CD14-positive monocyte (primary cell): ENCODE measurements at regions not wholly inside any gene's neighbourhood (a gene's known extent, or its start where the extent isn't known, plus 50 kb on each side); places are given as distances from the start of the nearest gene placed in this dataset.

Experiments
- DNase-seq, 3 donors: peaks; one replicate each; pipeline ENCODE4 v3.0.0-alpha.2; 2011 to 2022
- H2AFZ ChIP-seq: 2 replicates; pipeline ENCODE4 v1.6.0; 2012; ENCODE audit warnings: mild to moderate bottlenecking, low read depth, low read length, inconsistent platforms; ENCODE audit not compliant: insufficient read depth, poor library complexity, severe bottlenecking
- H3K27ac ChIP-seq, 2 donors: 1 replicate in 1 of 2; 2 replicates in 1 of 2; pipeline ENCODE4 v1.5.1; 2012 to 2013; ENCODE audit warnings: low read length in 2 of 2, control low read depth in 1 of 2, inconsistent platforms in 1 of 2, low read depth in 1 of 2, mild to moderate bottlenecking in 1 of 2
- H3K27me3 ChIP-seq, 2 donors: one replicate each; pipeline versions ENCODE4 v1.6.0 to v1.6.1; 2011 to 2013; ENCODE audit warnings: low read length in 2 of 2; ENCODE audit not compliant: control insufficient read depth in 2 of 2, insufficient read depth in 2 of 2
- H3K36me3 ChIP-seq, 2 donors: replicated peaks in 1 of 2; 1 replicate in 1 of 2; 2 replicates in 1 of 2; pipeline versions ENCODE4 v1.5.1 to v1.6.1; 2012 to 2013; ENCODE audit warnings: low read length in 2 of 2, control low read depth in 1 of 2, inconsistent platforms in 1 of 2, mild to moderate bottlenecking in 1 of 2; ENCODE audit not compliant: insufficient read depth in 2 of 2, control insufficient read depth in 1 of 2
- H3K4me1 ChIP-seq, 2 donors: 1 replicate in 1 of 2; 2 replicates in 1 of 2; pipeline versions ENCODE4 v1.5.1 to v1.6.1; 2012 to 2013; ENCODE audit warnings: low read length in 2 of 2, control low read depth in 1 of 2, inconsistent platforms in 1 of 2, mild to moderate bottlenecking in 1 of 2, moderate library complexity in 1 of 2; ENCODE audit not compliant: insufficient read depth in 2 of 2, control insufficient read depth in 1 of 2
- H3K4me2 ChIP-seq: replicated peaks from 2 replicates; pipeline ENCODE3; 2012; ENCODE audit warnings: low read length, moderate library complexity, mild to moderate bottlenecking; ENCODE audit not compliant: poor library complexity, severe bottlenecking; ENCODE audit errors: extremely low read depth
- H3K4me3 ChIP-seq, 3 experiments: fragments of 200-600 bp in 1 of 3; sonication (generic) in 1 of 3; replicated peaks in 1 of 3; 1 replicate in 2 of 3; 2 replicates in 1 of 3; pipeline ENCODE4 v1.5.1; 2011 to 2013; ENCODE audit warnings: low read length in 3 of 3, mild to moderate bottlenecking in 3 of 3, control low read depth in 2 of 3, low read depth in 2 of 3, inconsistent platforms in 1 of 3, moderate library complexity in 1 of 3
- H3K79me2 ChIP-seq: 2 replicates; pipeline ENCODE4 v1.6.0; 2012; ENCODE audit warnings: mild to moderate bottlenecking, control low read depth, inconsistent platforms, low read length, moderate library complexity; ENCODE audit not compliant: insufficient read depth
- H3K9ac ChIP-seq: 2 replicates; pipeline ENCODE4 v1.6.0; 2017; ENCODE audit warnings: low read length, mild to moderate bottlenecking; ENCODE audit not compliant: insufficient read depth, poor library complexity, severe bottlenecking
- H3K9me3 ChIP-seq, 2 donors: replicated peaks in 1 of 2; 1 replicate in 1 of 2; 2 replicates in 1 of 2; pipeline versions ENCODE4 v1.5.1 to v1.6.1; 2012 to 2013; ENCODE audit warnings: low read length in 2 of 2, control low read depth in 1 of 2; ENCODE audit not compliant: control insufficient read depth in 1 of 2, insufficient read depth in 1 of 2
- H4K20me1 ChIP-seq: 2 replicates; pipeline ENCODE4 v1.6.0; 2012; ENCODE audit warnings: mild to moderate bottlenecking, low read length, control low read depth, moderate library complexity; ENCODE audit not compliant: insufficient read depth
- H3K27ac Mint-ChIP-seq, 7 donors: one replicate each; pipeline ENCODE4 v1.8.0; 2020; ENCODE audit warnings: mild to moderate bottlenecking in 7 of 7, mixed read lengths in 7 of 7, moderate library complexity in 6 of 7, inconsistent platforms in 2 of 7
- H3K27me3 Mint-ChIP-seq, 3 donors: one replicate each; pipeline ENCODE4 v1.8.0; 2021 to 2022; ENCODE audit warnings: low read depth in 3 of 3, mild to moderate bottlenecking in 3 of 3, mixed read lengths in 3 of 3, moderate library complexity in 3 of 3, inconsistent platforms in 1 of 3
- H3K36me3 Mint-ChIP-seq, 2 donors: one replicate each; pipeline ENCODE4 v1.8.0; 2020; ENCODE audit warnings: mixed read lengths in 2 of 2, inconsistent platforms in 1 of 2, mild to moderate bottlenecking in 1 of 2
- H3K4me1 Mint-ChIP-seq: one replicate; pipeline ENCODE4 v1.8.0; 2020; ENCODE audit warnings: mild to moderate bottlenecking, mixed read lengths
- H3K4me3 Mint-ChIP-seq, 2 donors: one replicate each; pipeline ENCODE4 v1.8.0; 2020; ENCODE audit warnings: mild to moderate bottlenecking in 2 of 2, mixed read lengths in 2 of 2, moderate library complexity in 1 of 2
- H3K9me3 Mint-ChIP-seq, 7 donors: one replicate each; pipeline ENCODE4 v1.8.0; 2020 to 2022; ENCODE audit warnings: mixed read lengths in 7 of 7, mild to moderate bottlenecking in 6 of 7, moderate library complexity in 6 of 7, inconsistent platforms in 2 of 7
- WGBS: methylation state at CpG from one replicate; pipeline ENCODE4 v1.1.5; 2013; ENCODE audit warnings: missing lambda C conversion rate; ENCODE audit not compliant: insufficient coverage; 5-methylcytosine and 5-hydroxymethylcytosine counted together
- intact Hi-C, 2 donors: fragments of 100-400 bp; cut with micrococcal nuclease; formaldehyde crosslinking; loops; one replicate each; pipeline versions ENCODE4 v1.15.0 to v1.15.1; 2023
- TF ChIP-seq, protein P1 (sequence below): fragments of 200-600 bp; IDR thresholded peaks from one replicate; pipeline ENCODE4 v1.8.0; 2022; ENCODE audit warnings: antibody characterized with exemption, mild to moderate bottlenecking

DNA sequence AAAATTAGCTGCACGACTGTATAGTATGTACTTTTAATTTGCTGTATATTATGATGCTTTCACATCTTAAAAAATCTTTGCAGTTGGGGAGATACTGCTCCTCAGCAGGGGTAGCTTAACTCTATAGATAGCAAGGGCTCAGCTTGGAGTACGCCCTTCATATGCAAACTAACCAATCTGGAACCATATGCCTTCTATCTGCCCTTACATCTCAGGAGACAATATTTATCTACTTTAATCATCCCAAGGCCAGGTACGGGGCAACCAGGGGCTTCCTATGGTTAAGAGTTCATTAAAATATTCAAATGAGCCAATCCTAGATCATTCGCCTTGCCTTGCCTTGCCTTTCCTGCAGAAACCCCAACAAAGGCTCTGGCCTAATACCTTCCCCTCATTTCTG is 204.1 kb upstream of the ZBTB20 start:
- no peaks in the 10 kb centered on the region for H3K4me1 Mint-ChIP-seq
- 100% methylated on average over 2 of the region's 4 CpGs for WGBS
- no peak overlapping the region for H3K4me2 ChIP-seq

DNA sequence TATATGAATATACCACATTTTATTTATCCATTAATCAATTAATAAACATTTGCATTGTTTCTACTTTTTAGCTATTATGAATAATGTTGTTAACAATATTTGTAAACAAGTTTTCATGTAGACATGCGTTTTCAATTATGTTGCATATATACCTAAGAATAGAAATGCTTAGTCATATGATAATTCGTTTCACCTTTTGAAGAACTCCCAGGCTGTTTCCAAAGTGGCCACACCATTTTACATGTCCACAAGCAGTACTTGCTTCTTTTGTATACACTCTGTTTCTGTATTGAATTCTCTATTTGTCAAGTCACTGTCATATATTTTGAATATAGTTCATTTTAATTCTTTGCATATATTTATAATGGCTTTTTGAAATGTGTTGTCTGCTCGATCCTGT is 206.9 kb upstream of the ZBTB20 start:
- H3K27ac Mint-ChIP-seq, result no peak overlapping the region
- Histone ChIP-seq H3K36me3 (no peaks in the 10 kb centered on the region), H4K20me1 (no peaks in the 10 kb centered on the region), H2AFZ (no peak overlapping the region), H3K79me2 (no peaks in the 10 kb centered on the region), H3K9me3 (no peaks in the 10 kb centered on the region), H3K4me2 (no peak overlapping the region), H3K27me3 (no peaks in the 10 kb centered on the region), H3K4me3 (no peak overlapping the region), H3K27ac (no peak overlapping the region), H3K4me1 (no peaks in the 10 kb centered on the region), H3K9ac (no peak overlapping the region)
- H3K27me3 Mint-ChIP-seq, result peaks cover 0 to 5% (median 0%) of the 10 kb centered on the region in 3 donors
- TF ChIP-seq, protein P1, sequence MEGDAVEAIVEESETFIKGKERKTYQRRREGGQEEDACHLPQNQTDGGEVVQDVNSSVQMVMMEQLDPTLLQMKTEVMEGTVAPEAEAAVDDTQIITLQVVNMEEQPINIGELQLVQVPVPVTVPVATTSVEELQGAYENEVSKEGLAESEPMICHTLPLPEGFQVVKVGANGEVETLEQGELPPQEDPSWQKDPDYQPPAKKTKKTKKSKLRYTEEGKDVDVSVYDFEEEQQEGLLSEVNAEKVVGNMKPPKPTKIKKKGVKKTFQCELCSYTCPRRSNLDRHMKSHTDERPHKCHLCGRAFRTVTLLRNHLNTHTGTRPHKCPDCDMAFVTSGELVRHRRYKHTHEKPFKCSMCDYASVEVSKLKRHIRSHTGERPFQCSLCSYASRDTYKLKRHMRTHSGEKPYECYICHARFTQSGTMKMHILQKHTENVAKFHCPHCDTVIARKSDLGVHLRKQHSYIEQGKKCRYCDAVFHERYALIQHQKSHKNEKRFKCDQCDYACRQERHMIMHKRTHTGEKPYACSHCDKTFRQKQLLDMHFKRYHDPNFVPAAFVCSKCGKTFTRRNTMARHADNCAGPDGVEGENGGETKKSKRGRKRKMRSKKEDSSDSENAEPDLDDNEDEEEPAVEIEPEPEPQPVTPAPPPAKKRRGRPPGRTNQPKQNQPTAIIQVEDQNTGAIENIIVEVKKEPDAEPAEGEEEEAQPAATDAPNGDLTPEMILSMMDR, result no peak
- no peak overlapping the region for H3K4me3 Mint-ChIP-seq
- no peaks in the 10 kb centered on the region for H3K36me3 Mint-ChIP-seq
- H3K4me1 Mint-ChIP-seq, result no peaks in the 10 kb centered on the region
- WGBS, result no CpG with 5 or more reads among the region's 3 CpGs
- DNase-seq, result no peak
- intact Hi-C loops, result no loop called here
- H3K9me3 Mint-ChIP-seq, result peaks cover 0 to 4% (median 1%) of the 10 kb centered on the region in 7 donors

More for the DNA sequence above, 204.1 kb upstream of the ZBTB20 start:
- Mint-ChIP-seq H3K27me3 (peaks cover 0 to 4% (median 0%) of the 10 kb centered on the region in 3 donors), H3K4me3 (no peak overlapping the region), H3K27ac (no peak overlapping the region), H3K9me3 (peaks cover 0 to 3% (median 1%) of the 10 kb centered on the region in 7 donors), H3K36me3 (no peaks in the 10 kb centered on the region)
- intact Hi-C loops, result no loop called here
- Histone ChIP-seq H3K79me2 (no peaks in the 10 kb centered on the region), H2AFZ (no peak overlapping the region), H3K27ac (no peak overlapping the region), H3K27me3 (no peaks in the 10 kb centered on the region), H3K4me1 (no peaks in the 10 kb centered on the region), H3K9ac (no peak overlapping the region), H3K9me3 (no peaks in the 10 kb centered on the region), H3K36me3 (no peaks in the 10 kb centered on the region), H4K20me1 (no peaks in the 10 kb centered on the region), H3K4me3 (no peak overlapping the region)
- DNase-seq, result no peak
- TF ChIP-seq, protein P1, result no peak
